Duodenal mucosa (tissue), 2 donors: ENCODE measurements at regions not wholly inside any gene's neighbourhood (a gene's known extent, or its start where the extent isn't known, plus 50 kb on each side); places are given as distances from the start of the nearest gene placed in this dataset.

Source experiments
- H3K27ac ChIP-seq: one replicate; pipeline ENCODE4 v1.7.0; 2013; ENCODE audit warnings: low read depth, low read length
- H3K27me3 ChIP-seq, 2 donors: one replicate each; pipeline ENCODE4 v1.7.0; 2013; ENCODE audit warnings: low read length in 2 of 2, control low read depth in 1 of 2; ENCODE audit not compliant: insufficient read depth in 2 of 2, control insufficient read depth in 1 of 2
- H3K36me3 ChIP-seq, 2 donors: one replicate each; pipeline ENCODE4 v1.7.0; 2013; ENCODE audit warnings: low read length in 2 of 2, control low read depth in 1 of 2; ENCODE audit not compliant: insufficient read depth in 2 of 2, control insufficient read depth in 1 of 2
- H3K4me1 ChIP-seq, 2 donors: one replicate each; pipeline ENCODE4 v1.7.0; 2013; ENCODE audit warnings: low read length in 2 of 2, control low read depth in 1 of 2; ENCODE audit not compliant: insufficient read depth in 2 of 2, control insufficient read depth in 1 of 2
- H3K4me3 ChIP-seq, 2 donors: one replicate each; pipeline ENCODE4 v1.7.0; 2013; ENCODE audit warnings: low read length in 2 of 2, low read depth in 1 of 2
- H3K9ac ChIP-seq, 2 donors: one replicate each; pipeline ENCODE4 v1.7.0; 2013; ENCODE audit warnings: low read length in 2 of 2, low read depth in 1 of 2
- H3K9me3 ChIP-seq, 2 donors: one replicate each; pipeline ENCODE4 v1.7.0; 2013; ENCODE audit warnings: low read length in 2 of 2, control low read depth in 1 of 2; ENCODE audit not compliant: control insufficient read depth in 1 of 2

DNA sequence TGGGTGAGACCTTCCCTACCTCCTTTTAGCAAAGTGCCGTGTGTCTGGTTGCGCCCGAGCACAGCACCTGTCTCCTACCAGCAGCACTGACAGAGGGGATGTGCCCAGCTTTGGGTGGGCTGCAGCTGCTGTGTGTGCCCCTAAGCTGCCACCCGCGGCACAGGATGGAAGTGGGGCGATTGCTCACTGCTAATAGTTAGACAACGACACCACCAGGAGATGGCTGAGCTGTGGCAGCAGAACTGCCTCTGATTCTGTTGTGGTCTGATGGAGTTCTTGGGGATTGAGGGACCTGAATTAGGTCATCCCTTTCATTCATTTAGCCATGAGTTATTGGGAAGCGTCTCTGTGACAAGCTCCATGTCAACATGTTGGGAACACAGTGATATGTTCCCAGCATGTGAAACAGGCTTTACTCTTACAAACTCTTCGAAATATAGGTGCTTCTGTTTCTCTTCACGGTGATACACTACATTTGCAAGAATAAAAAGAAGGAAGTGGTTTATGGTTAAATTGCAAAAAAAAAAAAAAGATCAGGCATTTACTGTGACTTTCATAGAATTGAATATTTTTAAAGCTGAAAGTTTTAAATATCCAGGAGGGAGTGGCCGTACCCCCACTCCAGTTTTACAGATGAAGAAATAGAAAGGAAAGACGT, 184.4 kb downstream of the MAF start:
- Histone ChIP-seq H3K27me3 (no peaks in the 10 kb centered on the region), H3K4me3 (no peak overlapping the region), H3K4me1 (peaks cover 0 to 2% of the 10 kb centered on the region in 2 donors), H3K36me3 (no peaks in the 10 kb centered on the region), H3K9me3 (no peaks in the 10 kb centered on the region), H3K27ac (no peak overlapping the region), H3K9ac (no peak overlapping the region)

DNA sequence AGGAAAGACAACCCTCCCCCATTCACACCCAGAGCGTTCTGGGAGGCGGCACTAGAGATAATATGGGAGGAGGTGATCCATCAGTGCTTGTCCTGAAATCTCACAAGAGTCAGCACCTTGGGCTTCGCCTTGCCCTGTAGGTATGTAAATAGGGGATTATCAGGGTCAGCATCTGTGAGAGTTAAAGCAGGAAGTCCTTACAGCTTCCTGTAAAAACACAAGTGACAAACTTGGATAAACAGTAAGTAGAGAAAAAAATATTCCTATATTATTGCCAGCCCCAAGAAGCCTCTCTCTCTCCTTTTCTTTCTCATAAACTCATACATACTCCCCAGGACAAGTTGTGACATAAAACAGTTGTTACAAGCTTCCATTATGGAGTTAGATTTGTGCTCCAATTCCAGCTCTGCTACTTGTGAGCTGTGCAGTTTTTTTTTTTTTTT, 187.7 kb downstream of the MAF start:
- Histone ChIP-seq H3K9me3 (no peaks in the 10 kb centered on the region), H3K9ac (no peak overlapping the region), H3K27ac (no peak overlapping the region), H3K4me3 (no peak overlapping the region), H3K36me3 (no peaks in the 10 kb centered on the region), H3K4me1 (peaks cover 0 to 2% of the 10 kb centered on the region in 2 donors), H3K27me3 (no peaks in the 10 kb centered on the region)

DNA sequence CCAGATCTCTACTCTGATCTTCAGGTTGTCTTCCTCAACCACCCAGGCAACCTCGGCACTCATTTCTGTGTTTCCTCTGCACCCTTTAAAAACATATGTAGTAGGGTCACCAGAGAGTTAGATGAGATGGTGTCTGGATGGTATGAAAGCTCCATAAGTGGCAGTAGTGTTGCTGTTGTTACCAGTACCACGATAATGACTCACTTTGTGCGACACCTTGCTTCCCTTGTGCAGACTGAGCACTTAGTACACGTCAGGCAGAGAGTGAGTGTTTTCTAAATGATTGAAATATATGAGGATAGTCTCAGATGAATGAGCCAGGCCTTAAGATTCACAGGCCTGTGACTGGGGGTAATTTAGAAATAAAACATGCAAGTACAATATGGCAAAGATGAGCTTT, 188.7 kb downstream of the MAF start:
- Histone ChIP-seq H3K9ac (no peak overlapping the region), H3K27ac (no peak overlapping the region), H3K4me3 (no peak overlapping the region), H3K9me3 (no peaks in the 10 kb centered on the region), H3K36me3 (no peaks in the 10 kb centered on the region), H3K4me1 (peaks cover 0 to 2% of the 10 kb centered on the region in 2 donors), H3K27me3 (no peaks in the 10 kb centered on the region)

DNA sequence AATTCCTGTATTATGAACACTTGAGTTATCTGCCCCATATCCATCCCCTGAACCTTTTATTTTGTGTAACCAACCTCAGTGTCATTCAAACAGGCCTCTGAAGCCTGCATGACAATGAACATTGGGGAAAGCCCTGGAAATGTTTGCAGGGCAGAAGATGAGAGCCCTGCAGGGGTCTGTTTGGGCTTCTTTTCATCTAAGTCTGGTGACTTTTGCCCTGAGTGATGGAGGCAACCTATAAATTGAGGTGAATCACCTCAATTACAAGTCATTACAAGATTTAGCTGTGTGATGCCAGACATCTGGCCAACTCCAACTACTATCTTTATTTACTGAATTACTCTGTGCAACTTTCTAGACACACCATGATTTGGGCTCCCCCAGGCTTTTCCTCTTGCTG, 189.2 kb downstream of the MAF start:
- H3K4me3 ChIP-seq: no peak overlapping the region
- H3K36me3 ChIP-seq: no peaks in the 10 kb centered on the region
- no peaks in the 10 kb centered on the region for H3K27me3 ChIP-seq
- H3K4me1 ChIP-seq: peaks cover 0 to 2% of the 10 kb centered on the region in 2 donors
- no peak overlapping the region for H3K27ac ChIP-seq
- no peak overlapping the region for H3K9ac ChIP-seq
- H3K9me3 ChIP-seq: no peaks in the 10 kb centered on the region

DNA sequence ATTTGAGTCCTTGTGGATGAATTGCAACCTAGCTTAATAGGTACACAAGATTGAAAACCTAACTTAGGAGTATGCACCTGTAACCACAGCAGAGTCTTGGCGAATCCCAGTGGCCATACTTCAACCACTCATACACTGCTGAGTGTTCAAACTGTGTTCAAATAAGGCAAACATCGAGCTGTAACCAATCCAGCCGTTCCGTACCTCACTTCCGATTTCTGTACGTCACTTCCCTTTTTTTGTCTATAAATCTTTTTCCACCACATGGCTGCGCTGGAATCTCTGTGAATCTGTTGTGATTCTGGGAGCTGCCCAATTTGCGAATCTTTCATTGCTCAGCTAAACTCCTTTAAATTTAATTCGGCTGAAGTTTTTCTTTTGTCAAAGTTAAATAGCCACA, 190.6 kb downstream of the MAF start:
- Histone ChIP-seq H3K36me3 (no peaks in the 10 kb centered on the region), H3K27ac (no peak overlapping the region), H3K4me3 (no peak overlapping the region), H3K9ac (no peak overlapping the region), H3K9me3 (peaks cover 0 to 2% of the 10 kb centered on the region in 2 donors), H3K27me3 (no peaks in the 10 kb centered on the region), H3K4me1 (peaks cover 0 to 2% of the 10 kb centered on the region in 2 donors)

DNA sequence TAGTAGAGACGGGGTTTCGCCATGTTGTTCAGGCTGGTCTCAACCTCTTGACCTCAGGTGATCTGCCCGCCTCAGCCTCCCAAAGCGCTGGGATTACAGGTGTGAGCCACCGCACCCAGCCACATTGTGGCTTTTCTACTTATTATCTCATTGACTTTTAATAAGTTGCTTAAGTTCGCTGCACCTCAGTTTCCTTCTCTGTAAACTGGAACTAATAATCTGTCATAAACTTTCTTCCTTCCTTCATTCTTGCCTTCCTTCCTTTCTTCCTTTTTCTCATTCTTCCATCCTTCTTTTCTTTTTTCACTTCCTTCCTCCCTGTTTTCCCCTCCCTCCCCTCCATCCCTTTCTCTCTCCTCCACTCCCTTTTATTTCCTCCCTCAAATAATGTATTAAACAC, 192.2 kb downstream of the MAF start:
- no peak overlapping the region for H3K4me3 ChIP-seq
- peaks cover 0 to 2% of the 10 kb centered on the region in 2 donors for H3K9me3 ChIP-seq
- H3K4me1 ChIP-seq: peaks cover 2 to 4% of the 10 kb centered on the region in 2 donors
- H3K36me3 ChIP-seq: no peaks in the 10 kb centered on the region
- no peak overlapping the region for H3K27ac ChIP-seq
- H3K9ac ChIP-seq: no peak overlapping the region
- no peaks in the 10 kb centered on the region for H3K27me3 ChIP-seq

DNA sequence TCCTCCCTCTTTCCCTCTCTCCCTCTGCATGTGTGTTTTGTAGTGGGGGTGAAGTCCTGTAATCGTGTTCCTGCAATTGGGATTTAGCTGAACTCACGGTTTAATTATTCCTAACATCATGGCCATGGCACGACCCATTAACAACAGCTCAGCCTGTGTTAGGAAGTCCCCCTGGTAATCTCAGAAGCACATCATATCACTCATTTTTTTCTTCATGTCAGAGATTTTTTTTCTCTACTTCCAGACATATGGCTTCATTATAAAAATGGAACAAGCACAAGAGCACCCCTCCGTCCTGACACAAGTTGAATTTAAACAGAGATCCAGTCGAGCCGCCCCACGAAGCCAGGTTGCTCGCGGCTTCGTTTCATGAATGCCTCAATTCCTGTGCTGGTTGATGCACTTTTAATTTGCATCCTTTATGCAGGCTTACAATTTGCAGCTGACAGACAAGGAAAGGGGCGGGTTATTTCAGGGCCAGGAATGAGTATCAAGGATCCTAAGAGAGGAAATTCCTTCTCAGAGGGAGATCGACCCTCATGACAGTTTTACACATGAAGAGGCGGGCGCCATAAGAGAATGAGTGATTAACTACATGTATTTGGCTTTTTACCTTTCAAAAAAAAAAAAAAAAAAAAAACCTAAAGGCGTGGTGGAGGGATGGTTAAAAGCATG, 192.9 kb downstream of the MAF start:
- Histone ChIP-seq H3K4me1 (peaks cover 9 to 10% of the 10 kb centered on the region in 2 donors), H3K27me3 (no peaks in the 10 kb centered on the region), H3K9me3 (peaks cover 0 to 2% of the 10 kb centered on the region in 2 donors), H3K4me3 (no peak overlapping the region), H3K27ac (no peak overlapping the region), H3K36me3 (no peaks in the 10 kb centered on the region), H3K9ac (no peak overlapping the region)

DNA sequence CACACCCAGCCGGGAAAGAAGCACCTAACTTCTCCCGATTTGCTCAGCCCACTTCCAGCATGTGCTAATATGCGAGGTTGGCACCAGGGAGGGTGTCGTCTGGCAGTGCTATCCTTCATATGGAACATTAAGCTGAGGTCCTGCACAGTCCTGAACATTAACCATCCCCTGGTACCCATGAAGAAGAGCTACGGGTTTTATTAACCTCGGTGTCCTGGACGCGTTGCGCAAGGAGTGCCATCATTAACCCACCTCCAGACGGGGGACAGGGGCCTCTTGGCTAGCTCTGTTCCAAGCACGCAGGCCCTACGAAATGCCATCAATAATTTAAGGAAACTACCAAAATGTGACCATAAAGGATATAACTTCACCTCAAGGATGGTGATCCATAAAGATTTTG, 193.5 kb downstream of the MAF start:
- no peaks in the 10 kb centered on the region for H3K27me3 ChIP-seq

DNA sequence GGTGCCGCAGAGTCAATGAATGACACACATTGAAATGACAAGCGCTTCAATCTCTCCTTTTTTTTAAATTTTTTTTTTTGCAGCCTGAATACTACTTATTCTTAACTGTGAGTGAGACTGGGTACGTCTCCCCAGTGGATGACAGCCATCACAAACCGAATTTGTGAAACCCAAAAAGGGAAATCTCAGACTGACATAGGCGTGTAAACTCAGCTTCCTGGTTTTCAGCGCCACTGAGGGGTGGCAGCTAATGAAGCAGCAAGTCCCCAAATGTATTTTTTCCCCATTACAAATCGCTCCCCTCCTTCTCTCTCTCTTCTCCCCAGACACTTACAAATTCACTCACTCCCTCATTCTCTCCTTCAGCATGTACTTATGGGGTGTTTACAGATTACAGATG, 196.0 kb downstream of the MAF start:
- H3K4me3 ChIP-seq: no peak overlapping the region
- H3K9me3 ChIP-seq: peaks cover 0 to 2% of the 10 kb centered on the region in 2 donors
- no peaks in the 10 kb centered on the region for H3K36me3 ChIP-seq
- peaks cover 23 to 36% of the 10 kb centered on the region in 2 donors for H3K4me1 ChIP-seq
- H3K9ac ChIP-seq: no peak overlapping the region
- no peaks in the 10 kb centered on the region for H3K27me3 ChIP-seq
- H3K27ac ChIP-seq: no peak overlapping the region

More for the DNA sequence above, 193.5 kb downstream of the MAF start:
- no peak overlapping the region for H3K27ac ChIP-seq
- H3K9ac ChIP-seq: no peak overlapping the region
- peaks cover 13 to 14% of the 10 kb centered on the region in 2 donors for H3K4me1 ChIP-seq
- peaks cover 0 to 2% of the 10 kb centered on the region in 2 donors for H3K9me3 ChIP-seq
- H3K4me3 ChIP-seq: no peak overlapping the region
- no peaks in the 10 kb centered on the region for H3K36me3 ChIP-seq

DNA sequence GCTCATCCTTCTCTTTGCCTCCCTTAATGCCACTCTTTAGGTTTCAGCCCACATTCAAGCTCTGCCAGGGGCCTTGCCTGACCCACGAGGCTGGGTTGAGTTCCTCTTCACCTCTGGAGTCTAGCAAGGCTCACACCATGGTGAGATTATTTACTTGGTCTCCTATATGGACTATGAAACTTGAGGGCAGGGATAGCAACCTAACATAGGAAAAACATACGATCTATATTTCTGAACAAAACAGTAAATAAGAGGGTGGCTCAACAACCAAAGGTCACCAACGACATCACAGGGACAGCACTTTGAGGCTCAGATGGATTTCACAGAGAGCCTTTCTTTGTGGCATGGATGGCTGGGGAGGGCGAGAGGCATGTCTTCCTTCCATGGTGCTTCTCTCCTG, 197.0 kb downstream of the MAF start:
- no peak overlapping the region for H3K27ac ChIP-seq

More for the DNA sequence above, 197.0 kb downstream of the MAF start:
- Histone ChIP-seq H3K36me3 (no peaks in the 10 kb centered on the region), H3K4me3 (no peak overlapping the region), H3K27me3 (no peaks in the 10 kb centered on the region), H3K4me1 (peaks cover 23 to 36% of the 10 kb centered on the region in 2 donors), H3K9ac (no peak overlapping the region), H3K9me3 (peaks cover 0 to 2% of the 10 kb centered on the region in 2 donors)
